ENCODE measurements at regions not wholly inside any gene's neighbourhood (a gene's known extent, or its start where the extent isn't known, plus 50 kb on each side); places are given as distances from the start of the nearest gene placed in this dataset.

DNA sequence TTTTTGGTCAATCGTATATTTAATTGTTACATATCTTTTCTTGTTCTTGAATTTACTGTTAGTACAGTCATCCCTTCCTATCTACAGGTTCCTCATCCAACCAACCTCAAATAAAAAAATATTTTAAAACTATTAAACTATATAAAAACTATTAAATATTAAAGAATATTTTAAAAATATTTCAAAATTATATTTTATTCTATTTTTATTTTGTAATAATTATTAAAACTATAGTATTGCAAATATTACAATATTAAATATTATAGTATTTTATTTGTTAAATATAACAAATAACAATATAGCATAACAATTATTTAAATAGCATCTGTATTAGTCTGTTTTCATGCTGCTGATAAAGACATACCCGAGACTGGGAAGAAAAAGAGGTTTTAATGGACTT lies 357.9 kb upstream of the GOLIM4 start:
- no peak for DNase-seq
- no peaks in the 10 kb centered on the region for H3K9me3 ChIP-seq
- no peak overlapping the region for H3K27ac ChIP-seq (ENCODE audit: low read depth in 2 of 2, low read length in 1 of 2)
- WGBS (ENCODE audit: low lambda C conversion rate), result 25% methylated on average over 2 of the region's 2 CpGs
- no peaks in the 10 kb centered on the region for H3K79me2 ChIP-seq (ENCODE audit: insufficient read depth)
- no peaks in the 10 kb centered on the region for H4K20me1 ChIP-seq (ENCODE audit: insufficient read depth)
- H3K9me2 ChIP-seq, result no peaks in the 10 kb centered on the region
- CTCF ChIA-PET, result no interaction called here
- no peaks in the 10 kb centered on the region for H3K4me1 ChIP-seq (ENCODE audit: control insufficient read depth in 1 of 2, insufficient read depth in 2 of 2, low read depth in 1 of 2, low read length in 1 of 2)
- H3K4me2 ChIP-seq, result no peak overlapping the region
- H3F3A ChIP-seq (replicated peaks; ENCODE audit: insufficient read depth), result no peaks in the 10 kb centered on the region
- H3K36me3 ChIP-seq (replicated peaks in 1 of 2; ENCODE audit: control insufficient read depth in 1 of 2, insufficient read depth in 2 of 2, low read length in 1 of 2), result no peaks in the 10 kb centered on the region
- no peak overlapping the region for H2AFZ ChIP-seq (ENCODE audit: low read depth)
- no peak overlapping the region for H3K4me3 ChIP-seq (ENCODE audit: low read depth in 2 of 2, low read length in 1 of 2)
- H3K27me3 ChIP-seq (ENCODE audit: insufficient read depth), result no peaks in the 10 kb centered on the region
- no peak overlapping the region for H3K9ac ChIP-seq
- POLR2A ChIA-PET, result no interaction called here
- TF ChIP-seq EP300 (IDR thresholded peaks at IDR 0.05; ENCODE audit: borderline replicate concordance in 1 of 2, low read depth in 1 of 2, low read length in 1 of 2) (no peak), SMC3 (IDR thresholded peaks at IDR 0.05; ENCODE audit: low read depth, low read length) (no peak), TAF1 (IDR thresholded peaks at IDR 0.05; ENCODE audit: borderline replicate concordance, low read depth, low read length) (no peak), JUND (IDR thresholded peaks at IDR 0.05) (no peak), MEF2A (IDR thresholded peaks at IDR 0.05; ENCODE audit: borderline replicate concordance, low read depth) (no peak), SIN3A (IDR thresholded peaks at IDR 0.05; ENCODE audit: borderline replicate concordance, low read depth, low read length) (no peak), NRF1 (IDR thresholded peaks at IDR 0.05; ENCODE audit: low read depth, low read length) (no peak), RFX5 (IDR thresholded peaks at IDR 0.05; ENCODE audit: low read length) (no peak), RXRA (IDR thresholded peaks at IDR 0.05; ENCODE audit: borderline replicate concordance, low read depth) (no peak)
- TF ChIP-seq, protein P1, sequence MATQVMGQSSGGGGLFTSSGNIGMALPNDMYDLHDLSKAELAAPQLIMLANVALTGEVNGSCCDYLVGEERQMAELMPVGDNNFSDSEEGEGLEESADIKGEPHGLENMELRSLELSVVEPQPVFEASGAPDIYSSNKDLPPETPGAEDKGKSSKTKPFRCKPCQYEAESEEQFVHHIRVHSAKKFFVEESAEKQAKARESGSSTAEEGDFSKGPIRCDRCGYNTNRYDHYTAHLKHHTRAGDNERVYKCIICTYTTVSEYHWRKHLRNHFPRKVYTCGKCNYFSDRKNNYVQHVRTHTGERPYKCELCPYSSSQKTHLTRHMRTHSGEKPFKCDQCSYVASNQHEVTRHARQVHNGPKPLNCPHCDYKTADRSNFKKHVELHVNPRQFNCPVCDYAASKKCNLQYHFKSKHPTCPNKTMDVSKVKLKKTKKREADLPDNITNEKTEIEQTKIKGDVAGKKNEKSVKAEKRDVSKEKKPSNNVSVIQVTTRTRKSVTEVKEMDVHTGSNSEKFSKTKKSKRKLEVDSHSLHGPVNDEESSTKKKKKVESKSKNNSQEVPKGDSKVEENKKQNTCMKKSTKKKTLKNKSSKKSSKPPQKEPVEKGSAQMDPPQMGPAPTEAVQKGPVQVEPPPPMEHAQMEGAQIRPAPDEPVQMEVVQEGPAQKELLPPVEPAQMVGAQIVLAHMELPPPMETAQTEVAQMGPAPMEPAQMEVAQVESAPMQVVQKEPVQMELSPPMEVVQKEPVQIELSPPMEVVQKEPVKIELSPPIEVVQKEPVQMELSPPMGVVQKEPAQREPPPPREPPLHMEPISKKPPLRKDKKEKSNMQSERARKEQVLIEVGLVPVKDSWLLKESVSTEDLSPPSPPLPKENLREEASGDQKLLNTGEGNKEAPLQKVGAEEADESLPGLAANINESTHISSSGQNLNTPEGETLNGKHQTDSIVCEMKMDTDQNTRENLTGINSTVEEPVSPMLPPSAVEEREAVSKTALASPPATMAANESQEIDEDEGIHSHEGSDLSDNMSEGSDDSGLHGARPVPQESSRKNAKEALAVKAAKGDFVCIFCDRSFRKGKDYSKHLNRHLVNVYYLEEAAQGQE (IDR thresholded peaks at IDR 0.05; ENCODE audit: low read depth, low read length), result no peak

DNA sequence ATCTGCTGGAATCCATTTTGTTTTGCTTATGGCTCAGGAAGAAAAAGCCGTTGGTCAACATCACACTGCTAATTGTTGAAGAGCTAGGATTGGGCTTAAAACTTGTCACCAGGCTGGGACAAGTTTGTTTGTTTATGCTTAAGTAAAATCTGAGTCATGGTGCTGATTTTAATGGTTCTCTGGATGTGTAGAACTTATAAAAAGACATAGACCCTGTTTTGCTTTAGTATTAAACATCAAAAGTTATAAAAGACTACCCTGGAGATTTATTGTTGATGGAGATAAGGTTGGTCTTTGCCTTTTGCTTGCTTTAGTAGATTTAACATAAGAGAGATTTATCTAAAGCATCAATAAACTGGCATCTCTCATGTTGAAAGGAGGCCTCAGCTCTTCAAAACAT lies 348.2 kb upstream of the GOLIM4 start:
- ChIA-PET CTCF (interaction anchor here (1.3 to 1.4 kb wide), 2 partner anchors 176 to 233 kb away, joined by 3 to 5 read pairs; no protein-coding TSS in a partner anchor), POLR2A (no interaction called here)
- H3K4me2 ChIP-seq, result no peak overlapping the region
- H3K9me2 ChIP-seq, result no peaks in the 10 kb centered on the region
- no peaks in the 10 kb centered on the region for H4K20me1 ChIP-seq (ENCODE audit: insufficient read depth)
- H3K27me3 ChIP-seq (ENCODE audit: insufficient read depth), result no peaks in the 10 kb centered on the region
- no peak overlapping the region for H2AFZ ChIP-seq (ENCODE audit: low read depth)
- no peaks in the 10 kb centered on the region for H3K79me2 ChIP-seq (ENCODE audit: insufficient read depth)
- no peak overlapping the region for H3K9ac ChIP-seq
- H3K36me3 ChIP-seq (replicated peaks in 1 of 2; ENCODE audit: control insufficient read depth in 1 of 2, insufficient read depth in 2 of 2, low read length in 1 of 2), result no peaks in the 10 kb centered on the region
- TF ChIP-seq POLR2AphosphoS5 (IDR thresholded peaks at IDR 0.05; ENCODE audit: low read depth, low read length), result no peak
- TF ChIP-seq SIN3A (IDR thresholded peaks at IDR 0.05; ENCODE audit: borderline replicate concordance, low read depth, low read length), result no peak
- TF ChIP-seq GATA2 (CRISPR knock-in tag; IDR thresholded peaks at IDR 0.05), result no peak
- H3K9me3 ChIP-seq, result no peaks in the 10 kb centered on the region
- no peak overlapping the region for H3K4me3 ChIP-seq (ENCODE audit: low read depth in 2 of 2, low read length in 1 of 2)
- no peaks in the 10 kb centered on the region for H3F3A ChIP-seq (replicated peaks; ENCODE audit: insufficient read depth)
- WGBS (ENCODE audit: low lambda C conversion rate), result 45% methylated on average over 1 of the region's 1 CpG
- DNase-seq, result no peak
- no peaks in the 10 kb centered on the region for H3K4me1 ChIP-seq (ENCODE audit: control insufficient read depth in 1 of 2, insufficient read depth in 2 of 2, low read depth in 1 of 2, low read length in 1 of 2)
- no peak overlapping the region for H3K27ac ChIP-seq (ENCODE audit: low read depth in 2 of 2, low read length in 1 of 2)

Measured in SK-N-SH (cell line).